ENCODE measurements at regions not wholly inside any gene's neighbourhood (a gene's known extent, or its start where the extent isn't known, plus 50 kb on each side); places are given as distances from the start of the nearest gene placed in this dataset.

DNA sequence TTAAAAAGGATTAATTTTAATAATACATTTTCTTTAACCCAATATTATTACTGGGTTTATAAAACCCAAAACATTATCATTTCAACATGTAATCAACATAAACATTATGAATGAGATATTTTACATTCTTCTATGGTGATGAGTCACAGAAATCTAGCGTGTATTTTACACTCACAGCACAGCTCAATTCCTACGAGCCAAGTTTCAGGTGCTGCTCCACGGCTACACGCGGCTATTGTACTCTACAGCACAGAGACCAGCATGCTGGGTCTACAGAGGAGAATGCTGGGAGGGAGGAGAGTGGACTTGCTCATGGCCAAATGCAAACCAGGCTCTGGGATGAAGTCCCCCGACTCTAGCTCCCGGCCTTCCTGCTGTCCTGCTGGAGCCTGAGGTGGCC, 72.0 kb upstream of the LMO1 start:
- peaks cover 15% of the 10 kb centered on the region for H3K27me3 ChIP-seq
- no peaks in the 10 kb centered on the region for H3K9me3 ChIP-seq
- no peak overlapping the region for H3K27ac ChIP-seq
- TF ChIP-seq, protein P1, sequence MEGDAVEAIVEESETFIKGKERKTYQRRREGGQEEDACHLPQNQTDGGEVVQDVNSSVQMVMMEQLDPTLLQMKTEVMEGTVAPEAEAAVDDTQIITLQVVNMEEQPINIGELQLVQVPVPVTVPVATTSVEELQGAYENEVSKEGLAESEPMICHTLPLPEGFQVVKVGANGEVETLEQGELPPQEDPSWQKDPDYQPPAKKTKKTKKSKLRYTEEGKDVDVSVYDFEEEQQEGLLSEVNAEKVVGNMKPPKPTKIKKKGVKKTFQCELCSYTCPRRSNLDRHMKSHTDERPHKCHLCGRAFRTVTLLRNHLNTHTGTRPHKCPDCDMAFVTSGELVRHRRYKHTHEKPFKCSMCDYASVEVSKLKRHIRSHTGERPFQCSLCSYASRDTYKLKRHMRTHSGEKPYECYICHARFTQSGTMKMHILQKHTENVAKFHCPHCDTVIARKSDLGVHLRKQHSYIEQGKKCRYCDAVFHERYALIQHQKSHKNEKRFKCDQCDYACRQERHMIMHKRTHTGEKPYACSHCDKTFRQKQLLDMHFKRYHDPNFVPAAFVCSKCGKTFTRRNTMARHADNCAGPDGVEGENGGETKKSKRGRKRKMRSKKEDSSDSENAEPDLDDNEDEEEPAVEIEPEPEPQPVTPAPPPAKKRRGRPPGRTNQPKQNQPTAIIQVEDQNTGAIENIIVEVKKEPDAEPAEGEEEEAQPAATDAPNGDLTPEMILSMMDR (IDR thresholded peaks at IDR 0.05) = no peak
- H3K4me1 ChIP-seq (ENCODE audit: control insufficient read depth in 1 of 2, insufficient read depth in 1 of 2, low read depth in 1 of 2, low read length in 1 of 2) = peaks cover 5 to 10% of the 10 kb centered on the region in 2 experiments
- H3K4me3 ChIP-seq (ENCODE audit: low read depth in 1 of 2, low read length in 1 of 2) = no peak overlapping the region
- H3K36me3 ChIP-seq = no peaks in the 10 kb centered on the region

DNA sequence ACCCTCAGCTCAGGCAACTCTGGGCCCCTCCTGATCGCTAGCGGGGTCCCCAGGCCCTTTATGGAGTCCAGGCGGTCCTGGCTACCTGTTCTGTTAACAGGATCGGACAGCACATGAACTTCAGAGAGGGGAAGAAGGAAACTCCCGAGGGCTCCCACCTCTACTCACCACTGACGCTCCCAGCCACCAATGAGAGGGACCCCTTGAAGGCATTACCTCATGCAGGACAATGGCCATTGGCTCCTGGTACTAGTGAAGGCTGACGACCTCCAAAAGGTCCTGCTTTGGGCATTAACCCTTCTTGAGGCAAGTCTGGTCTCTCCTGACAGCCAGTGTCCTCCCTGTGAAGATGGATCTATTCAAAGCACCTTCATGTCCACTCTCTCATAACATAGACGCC, 71.5 kb upstream of the LMO1 start:
- peaks cover 18% of the 10 kb centered on the region for H3K27me3 ChIP-seq
- TF ChIP-seq, protein P1 (IDR thresholded peaks at IDR 0.05) = no peak
- H3K4me1 ChIP-seq (ENCODE audit: control insufficient read depth in 1 of 2, insufficient read depth in 1 of 2, low read depth in 1 of 2, low read length in 1 of 2) = peaks cover under 1 to 5% of the 10 kb centered on the region in 2 experiments
- no peak overlapping the region for H3K27ac ChIP-seq
- no peak overlapping the region for H3K4me3 ChIP-seq (ENCODE audit: low read depth in 1 of 2, low read length in 1 of 2)
- no peaks in the 10 kb centered on the region for H3K36me3 ChIP-seq
- no peaks in the 10 kb centered on the region for H3K9me3 ChIP-seq

DNA sequence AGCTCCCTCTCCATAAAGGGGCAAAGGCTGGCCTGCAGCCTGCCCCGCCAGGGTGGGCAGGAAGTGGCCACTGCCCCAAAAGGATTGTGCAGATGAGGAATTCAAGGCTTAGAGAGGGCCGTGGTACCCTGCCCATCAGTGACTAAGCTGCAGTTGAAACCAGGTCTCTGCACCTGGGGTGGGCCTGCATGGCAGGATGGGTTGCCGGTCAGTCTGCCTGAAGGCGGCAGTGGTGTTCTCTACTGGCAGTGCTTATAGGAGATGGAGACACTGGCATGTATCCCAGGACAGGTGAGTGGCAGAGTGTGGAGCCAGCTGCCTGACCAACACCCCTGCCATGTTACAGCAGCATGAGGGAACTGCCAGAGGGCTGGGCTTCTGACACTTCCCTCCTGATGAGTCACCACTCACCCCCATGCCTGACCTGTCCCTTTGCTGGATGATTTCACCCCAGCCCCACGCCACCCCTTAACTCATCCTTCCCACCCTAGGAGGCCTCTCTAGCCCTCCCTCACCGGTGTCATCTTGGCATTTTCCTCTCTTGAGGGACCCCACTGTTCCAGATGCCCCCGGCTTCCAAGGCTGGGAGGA, 70.2 kb upstream of the LMO1 start:
- no peak overlapping the region for H3K27ac ChIP-seq
- H3K36me3 ChIP-seq = no peaks in the 10 kb centered on the region
- TF ChIP-seq, protein P1 (IDR thresholded peaks at IDR 0.05) = no peak
- no peak overlapping the region for H3K4me3 ChIP-seq (ENCODE audit: low read depth in 1 of 2, low read length in 1 of 2)
- H3K4me1 ChIP-seq (ENCODE audit: control insufficient read depth in 1 of 2, insufficient read depth in 1 of 2, low read depth in 1 of 2, low read length in 1 of 2) = no peaks in the 10 kb centered on the region
- H3K27me3 ChIP-seq = peaks cover 24% of the 10 kb centered on the region
- no peaks in the 10 kb centered on the region for H3K9me3 ChIP-seq

DNA sequence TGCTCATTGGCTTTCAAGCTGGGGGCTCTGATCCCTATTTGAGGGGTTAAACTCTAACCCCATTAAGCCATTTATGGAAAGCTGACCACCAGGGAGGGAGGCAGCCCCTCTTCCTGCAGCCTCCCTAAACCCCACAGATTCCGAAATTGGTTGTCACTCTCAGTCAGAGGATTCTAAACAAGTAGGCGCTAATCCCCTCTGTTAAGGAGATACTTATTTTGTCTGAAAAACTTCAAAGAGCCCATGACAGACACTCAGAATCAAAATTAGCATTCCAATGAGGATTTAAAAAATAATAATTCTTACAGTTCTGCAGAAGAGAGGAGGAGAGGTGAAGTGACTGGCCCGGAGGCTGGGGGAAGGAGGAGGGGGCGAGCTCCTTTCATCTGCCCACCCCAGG, 69.7 kb upstream of the LMO1 start:
- H3K27me3 ChIP-seq = peaks cover 25% of the 10 kb centered on the region
- H3K4me1 ChIP-seq (ENCODE audit: control insufficient read depth in 1 of 2, insufficient read depth in 1 of 2, low read depth in 1 of 2, low read length in 1 of 2) = no peaks in the 10 kb centered on the region
- H3K9me3 ChIP-seq = no peaks in the 10 kb centered on the region
- TF ChIP-seq, protein P1 (IDR thresholded peaks at IDR 0.05) = no peak
- no peak overlapping the region for H3K27ac ChIP-seq
- no peaks in the 10 kb centered on the region for H3K36me3 ChIP-seq
- H3K4me3 ChIP-seq (ENCODE audit: low read depth in 1 of 2, low read length in 1 of 2) = no peak overlapping the region

DNA sequence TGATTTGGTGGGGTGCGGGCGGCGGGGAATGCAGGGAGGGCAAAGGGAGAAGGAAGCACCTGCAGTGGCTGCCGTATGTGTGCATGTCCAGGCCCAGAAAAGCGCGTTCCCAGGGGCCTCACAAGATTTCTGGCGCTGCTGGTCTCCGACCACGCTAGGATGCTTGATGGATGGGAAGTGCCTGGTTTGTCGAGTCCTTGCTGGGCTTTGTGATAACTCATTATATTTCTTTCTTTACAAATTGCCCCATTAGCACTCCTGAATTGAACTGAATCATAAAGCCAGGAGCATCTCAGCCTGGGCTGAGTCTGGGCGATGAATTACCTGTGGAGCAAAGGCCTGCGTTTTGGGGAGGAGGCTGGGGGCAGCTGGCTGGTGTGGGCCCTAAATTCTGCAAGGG, 69.2 kb upstream of the LMO1 start:
- H3K4me1 ChIP-seq (ENCODE audit: control insufficient read depth in 1 of 2, insufficient read depth in 1 of 2, low read depth in 1 of 2, low read length in 1 of 2) = no peaks in the 10 kb centered on the region
- no peak overlapping the region for H3K4me3 ChIP-seq (ENCODE audit: low read depth in 1 of 2, low read length in 1 of 2)
- TF ChIP-seq, protein P1 (IDR thresholded peaks at IDR 0.05) = no peak
- H3K9me3 ChIP-seq = no peaks in the 10 kb centered on the region
- no peaks in the 10 kb centered on the region for H3K36me3 ChIP-seq
- H3K27me3 ChIP-seq = peaks cover 25% of the 10 kb centered on the region
- no peak overlapping the region for H3K27ac ChIP-seq

DNA sequence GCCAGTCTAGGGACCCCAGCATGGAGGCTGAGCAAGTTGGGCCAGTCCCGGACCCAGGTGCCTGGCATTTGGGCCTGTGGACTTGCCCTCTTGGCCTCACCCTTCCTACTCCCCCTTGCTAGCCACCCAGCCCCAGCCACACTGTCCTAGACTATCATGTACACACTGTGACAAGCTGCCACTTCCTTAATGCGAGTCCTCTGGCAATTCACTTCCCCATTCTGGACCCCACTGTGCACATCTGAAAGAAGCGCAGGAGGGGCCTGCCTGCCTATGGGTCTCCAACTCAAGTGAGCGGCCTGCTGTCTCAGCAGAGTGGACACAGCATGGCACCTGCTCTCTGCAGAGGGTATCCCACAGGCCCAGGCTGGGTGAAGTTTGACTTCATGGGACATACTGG, 68.5 kb upstream of the LMO1 start:
- H3K27ac ChIP-seq = no peak overlapping the region
- TF ChIP-seq, protein P1 (IDR thresholded peaks at IDR 0.05) = no peak
- no peaks in the 10 kb centered on the region for H3K36me3 ChIP-seq
- no peak overlapping the region for H3K4me3 ChIP-seq (ENCODE audit: low read depth in 1 of 2, low read length in 1 of 2)
- H3K9me3 ChIP-seq = no peaks in the 10 kb centered on the region
- H3K27me3 ChIP-seq = peaks cover 25% of the 10 kb centered on the region
- no peaks in the 10 kb centered on the region for H3K4me1 ChIP-seq (ENCODE audit: control insufficient read depth in 1 of 2, insufficient read depth in 1 of 2, low read depth in 1 of 2, low read length in 1 of 2)
